T-cell (primary cell): ENCODE measurements at regions not wholly inside any gene's neighbourhood (a gene's known extent, or its start where the extent isn't known, plus 50 kb on each side); places are given as distances from the start of the nearest gene placed in this dataset.

ENCODE experiments used
- ATAC-seq, 4 experiments: fragments of 200-7000 bp in 3 of 4; fragments of 150-1000 bp in 1 of 4; cut with Tn5 transposase; replicated peaks in 1 of 4; 1 replicate in 3 of 4; 2 replicates in 1 of 4; pipeline ENCODE4 v1.10.0; 2021; ENCODE audit warnings: moderate library complexity in 3 of 4, mild to moderate bottlenecking in 2 of 4, moderate number of reproducible peaks in 1 of 4
- CTCF ChIA-PET, 2 donors: fragments of 300-600 bp; sonication (Branson Sonifier 250); formaldehyde crosslinking; loops; one replicate each; lab custom pipeline; 2022; ENCODE audit warnings: antibody characterized with exemption in 2 of 2; lab: Charles Lee
- POLR2A ChIA-PET, 2 donors: fragments of 300-600 bp; sonication (Branson Sonifier 250); formaldehyde crosslinking; loops; one replicate each; lab custom pipeline; 2022; ENCODE audit warnings: antibody characterized with exemption in 2 of 2; lab: Charles Lee
- DNase-seq, 35 experiments: peaks; one replicate each; pipeline versions ENCODE4 v3.0.0 to v3.0.0-alpha.2; 2013 to 2023
- H3K27ac ChIP-seq: one replicate; pipeline ENCODE4 v1.5.1; 2013; ENCODE audit warnings: low read length
- H3K27me3 ChIP-seq, 2 experiments: replicated peaks in 1 of 2; 1 replicate in 1 of 2; 2 replicates in 1 of 2; pipeline versions ENCODE4 v1.6.1 to v1.7.0; 2013; ENCODE audit warnings: low read length in 1 of 2, mixed read lengths in 1 of 2; ENCODE audit not compliant: control insufficient read depth in 2 of 2, insufficient read depth in 2 of 2; ENCODE audit errors: extremely low read depth in 1 of 2
- H3K36me3 ChIP-seq, 2 donors: 1 replicate in 1 of 2; 2 replicates in 1 of 2; pipeline versions ENCODE4 v1.6.1 to v1.7.0; 2013; ENCODE audit warnings: low read length in 1 of 2; ENCODE audit not compliant: control insufficient read depth in 2 of 2, insufficient read depth in 1 of 2; ENCODE audit errors: extremely low read depth in 1 of 2
- H3K4me1 ChIP-seq, 2 experiments: 1 replicate in 1 of 2; 2 replicates in 1 of 2; pipeline versions ENCODE4 v1.6.1 to v1.7.0; 2013; ENCODE audit warnings: low read length in 2 of 2, mixed read lengths in 1 of 2; ENCODE audit not compliant: insufficient read depth in 2 of 2, control insufficient read depth in 1 of 2; ENCODE audit errors: extremely low read depth in 1 of 2
- H3K4me3 ChIP-seq, 2 donors: 1 replicate in 1 of 2; 2 replicates in 1 of 2; pipeline versions ENCODE4 v1.5.1 to v1.7.0; 2013; ENCODE audit warnings: mild to moderate bottlenecking in 2 of 2, low read length in 1 of 2, moderate library complexity in 1 of 2; ENCODE audit not compliant: control insufficient read depth in 1 of 2; ENCODE audit errors: extremely low read depth in 1 of 2
- H3K9me3 ChIP-seq: 2 replicates; pipeline ENCODE4 v1.7.0; 2013
- H3K27ac Mint-ChIP-seq, 2 donors: one replicate each; pipeline ENCODE4 v1.8.0; 2020 to 2021; ENCODE audit warnings: mild to moderate bottlenecking in 2 of 2, mixed read lengths in 2 of 2
- H3K27me3 Mint-ChIP-seq, 2 donors: one replicate each; pipeline ENCODE4 v1.8.0; 2021 to 2022; ENCODE audit warnings: mixed read lengths in 2 of 2
- H3K36me3 Mint-ChIP-seq: one replicate; pipeline ENCODE4 v1.8.0; 2021; ENCODE audit warnings: mixed read lengths
- H3K4me1 Mint-ChIP-seq, 3 donors: one replicate each; pipeline ENCODE4 v1.8.0; 2020 to 2022; ENCODE audit warnings: mixed read lengths in 3 of 3, mild to moderate bottlenecking in 1 of 3
- H3K4me3 Mint-ChIP-seq, 3 donors: one replicate each; pipeline ENCODE4 v1.8.0; 2020 to 2022; ENCODE audit warnings: mild to moderate bottlenecking in 3 of 3, mixed read lengths in 3 of 3, moderate library complexity in 3 of 3
- H3K9me3 Mint-ChIP-seq, 3 donors: one replicate each; pipeline ENCODE4 v1.8.0; 2020 to 2022; ENCODE audit warnings: mixed read lengths in 3 of 3
- WGBS: methylation state at CpG from one replicate; pipeline ENCODE4 v1.1.5; 2013; ENCODE audit warnings: missing lambda C conversion rate; ENCODE audit not compliant: insufficient coverage; 5-methylcytosine and 5-hydroxymethylcytosine counted together

GRCh38 chr6:91865889-91866288, 1279.0 kb upstream of the MAP3K7 start:
- no peak overlapping the region for H3K4me3 ChIP-seq
- ATAC-seq (no peak), DNase-seq (no peak)
- H3K4me1 Mint-ChIP-seq, result no peaks in the 10 kb centered on the region
- H3K9me3 Mint-ChIP-seq, result peaks cover 7 to 13% (median 12%) of the 10 kb centered on the region in 3 donors
- H3K9me3 ChIP-seq, result no peaks in the 10 kb centered on the region
- CTCF ChIA-PET, result no interaction called here
- POLR2A ChIA-PET, result no interaction called here
- no peaks in the 10 kb centered on the region for H3K36me3 Mint-ChIP-seq
- H3K27me3 Mint-ChIP-seq, result no peaks in the 10 kb centered on the region
- no peak overlapping the region for H3K27ac Mint-ChIP-seq
- no peak overlapping the region for H3K4me3 Mint-ChIP-seq
- no peaks in the 10 kb centered on the region for H3K36me3 ChIP-seq
- no peaks in the 10 kb centered on the region for H3K27me3 ChIP-seq
- WGBS, result 73% methylated on average over 2 of the region's 3 CpGs
- H3K27ac ChIP-seq, result no peak overlapping the region
- H3K4me1 ChIP-seq, result no peaks in the 10 kb centered on the region

DNA sequence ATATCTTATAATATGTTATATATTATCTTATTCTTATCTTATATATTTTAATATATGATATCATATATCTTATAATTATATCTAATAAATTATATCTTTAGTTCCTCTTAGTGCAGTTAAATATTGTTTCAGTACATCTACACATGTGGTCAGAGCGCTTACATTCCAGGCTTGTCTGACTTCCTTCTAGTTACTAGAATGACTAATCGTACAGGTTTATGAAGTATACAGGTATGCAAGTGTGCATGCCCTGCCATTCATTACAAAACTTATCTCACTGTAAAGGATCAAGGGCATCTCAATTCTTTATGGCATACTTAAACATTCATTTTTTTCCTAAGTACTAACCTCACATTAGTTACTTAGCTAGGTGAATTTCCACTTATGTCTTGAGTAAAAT, 1278.0 kb upstream of the MAP3K7 start:
- Histone ChIP-seq H3K4me3 (no peak overlapping the region), H3K9me3 (no peaks in the 10 kb centered on the region), H3K27me3 (no peaks in the 10 kb centered on the region), H3K27ac (no peak overlapping the region), H3K4me1 (no peaks in the 10 kb centered on the region), H3K36me3 (no peaks in the 10 kb centered on the region)
- H3K4me1 Mint-ChIP-seq, result no peaks in the 10 kb centered on the region
- ATAC-seq (no peak), DNase-seq (no peak)
- WGBS, result no CpG with 5 or more reads among the region's 2 CpGs
- no peak overlapping the region for H3K27ac Mint-ChIP-seq
- ChIA-PET CTCF (no interaction called here), POLR2A (no interaction called here)
- no peaks in the 10 kb centered on the region for H3K27me3 Mint-ChIP-seq
- H3K36me3 Mint-ChIP-seq, result no peaks in the 10 kb centered on the region
- no peak overlapping the region for H3K4me3 Mint-ChIP-seq
- H3K9me3 Mint-ChIP-seq, result peaks cover 7 to 12% (median 10%) of the 10 kb centered on the region in 3 donors

DNA sequence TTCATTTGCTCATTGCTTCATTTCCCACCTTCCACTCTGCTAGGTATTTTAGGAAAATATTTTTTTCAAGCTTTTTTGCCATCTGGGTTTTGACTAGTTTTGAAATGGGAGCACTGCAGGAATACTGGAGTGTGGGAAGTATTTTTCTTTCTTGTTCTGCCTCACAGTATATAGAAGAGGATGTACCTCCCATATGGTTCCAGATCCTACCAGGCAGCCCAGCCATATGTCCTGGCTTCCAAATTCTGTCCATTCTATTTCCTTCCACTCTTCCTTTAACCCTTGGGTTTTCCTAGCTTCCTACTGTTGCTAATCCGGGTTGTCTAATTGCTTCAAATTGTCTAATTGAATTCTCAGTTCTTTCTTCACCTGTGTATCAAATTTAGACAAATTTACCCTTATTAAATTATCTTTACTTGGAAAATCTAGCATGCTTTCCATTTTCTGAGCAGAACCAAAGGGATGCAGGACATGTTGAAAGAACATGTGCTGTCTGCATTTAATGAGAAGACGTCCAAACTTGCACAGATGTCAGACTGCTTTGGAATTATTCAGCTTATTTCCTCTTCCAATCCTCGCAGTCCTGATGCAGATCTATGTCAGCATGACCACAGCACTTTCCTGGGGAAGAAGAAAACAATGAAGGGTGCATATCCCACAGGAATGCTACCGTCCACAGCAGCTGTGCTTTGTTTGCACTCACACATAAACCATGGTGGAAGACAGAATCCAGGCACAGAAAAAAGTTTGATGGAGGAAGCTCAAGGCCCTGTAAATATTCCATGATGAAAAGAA, 1273.9 kb upstream of the MAP3K7 start:
- ChIA-PET CTCF (no interaction called here), POLR2A (interaction anchor here in 1 of 2 donors (0.6 kb wide), 1 partner anchor 9 kb away, joined by 3 read pairs; no protein-coding TSS in a partner anchor)
- WGBS, result 100% methylated on average over 1 of the region's 4 CpGs
- Mint-ChIP-seq H3K9me3 (peaks cover 0 to 7% (median 0%) of the 10 kb centered on the region in 3 donors), H3K4me1 (no peaks in the 10 kb centered on the region), H3K36me3 (no peaks in the 10 kb centered on the region), H3K27ac (no peak overlapping the region), H3K4me3 (no peak overlapping the region), H3K27me3 (no peaks in the 10 kb centered on the region)
- Histone ChIP-seq H3K36me3 (no peaks in the 10 kb centered on the region), H3K27me3 (no peaks in the 10 kb centered on the region), H3K27ac (no peak overlapping the region), H3K4me1 (no peaks in the 10 kb centered on the region), H3K4me3 (no peak overlapping the region), H3K9me3 (no peaks in the 10 kb centered on the region)
- ATAC-seq (no peak), DNase-seq (no peak)

DNA sequence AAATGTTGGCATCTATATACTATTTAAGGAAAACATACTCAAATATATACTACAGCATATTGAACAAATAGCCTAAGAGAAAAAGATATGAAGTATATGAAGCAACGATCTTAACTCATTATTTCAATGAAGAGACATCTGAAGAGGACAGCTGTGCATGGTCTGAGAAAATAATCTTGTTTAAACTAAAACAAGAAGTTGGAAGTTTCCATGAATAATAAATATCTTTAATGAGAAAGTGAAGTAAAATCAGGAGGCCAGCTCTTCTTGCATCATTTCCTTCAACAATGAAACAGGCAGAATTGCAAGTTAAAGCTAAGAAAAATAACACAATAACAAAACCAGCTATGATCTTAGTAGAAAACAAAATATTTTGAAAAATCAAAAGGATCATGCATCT, 1265.4 kb upstream of the MAP3K7 start:
- Mint-ChIP-seq H3K4me1 (no peaks in the 10 kb centered on the region), H3K27me3 (no peaks in the 10 kb centered on the region), H3K36me3 (no peaks in the 10 kb centered on the region), H3K4me3 (no peak overlapping the region), H3K9me3 (peaks cover 4 to 17% (median 13%) of the 10 kb centered on the region in 3 donors), H3K27ac (no peak overlapping the region)
- Histone ChIP-seq H3K4me3 (no peak overlapping the region), H3K9me3 (no peaks in the 10 kb centered on the region), H3K27ac (no peak overlapping the region), H3K36me3 (no peaks in the 10 kb centered on the region), H3K4me1 (no peaks in the 10 kb centered on the region), H3K27me3 (no peaks in the 10 kb centered on the region)
- ChIA-PET POLR2A (no interaction called here), CTCF (no interaction called here)
- no CpG with 5 or more reads among the region's 1 CpG for WGBS
- ATAC-seq, result no peak
- DNase-seq, result no peak

DNA sequence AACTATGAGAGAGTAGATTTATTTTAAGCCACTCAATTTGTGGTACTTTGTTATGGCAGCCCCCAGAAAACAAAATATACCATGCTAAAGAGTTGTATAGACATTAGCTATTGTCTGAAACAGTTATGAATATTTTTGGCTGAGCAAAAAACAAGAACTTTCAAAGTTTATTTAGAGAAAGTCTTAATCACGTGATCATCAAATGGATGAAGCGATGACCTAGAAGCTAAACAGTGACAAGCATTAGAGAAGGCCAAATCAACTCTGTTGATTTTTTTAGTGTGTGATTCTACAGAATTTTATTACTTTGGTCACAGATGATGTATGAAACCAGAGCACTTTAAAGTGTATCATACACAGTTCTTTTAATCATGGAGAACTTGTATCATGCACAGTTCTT, 1247.9 kb upstream of the MAP3K7 start:
- Mint-ChIP-seq H3K9me3 (peaks cover 7 to 12% (median 11%) of the 10 kb centered on the region in 3 donors), H3K27ac (no peak overlapping the region), H3K4me3 (no peak overlapping the region), H3K27me3 (no peaks in the 10 kb centered on the region), H3K36me3 (no peaks in the 10 kb centered on the region), H3K4me1 (no peaks in the 10 kb centered on the region)
- Histone ChIP-seq H3K27me3 (no peaks in the 10 kb centered on the region), H3K4me3 (no peak overlapping the region), H3K4me1 (no peaks in the 10 kb centered on the region), H3K27ac (no peak overlapping the region), H3K9me3 (no peaks in the 10 kb centered on the region), H3K36me3 (no peaks in the 10 kb centered on the region)
- ChIA-PET CTCF (no interaction called here), POLR2A (no interaction called here)
- no peak for ATAC-seq
- no peak for DNase-seq
- WGBS, result 80% methylated on average over 1 of the region's 2 CpGs

DNA sequence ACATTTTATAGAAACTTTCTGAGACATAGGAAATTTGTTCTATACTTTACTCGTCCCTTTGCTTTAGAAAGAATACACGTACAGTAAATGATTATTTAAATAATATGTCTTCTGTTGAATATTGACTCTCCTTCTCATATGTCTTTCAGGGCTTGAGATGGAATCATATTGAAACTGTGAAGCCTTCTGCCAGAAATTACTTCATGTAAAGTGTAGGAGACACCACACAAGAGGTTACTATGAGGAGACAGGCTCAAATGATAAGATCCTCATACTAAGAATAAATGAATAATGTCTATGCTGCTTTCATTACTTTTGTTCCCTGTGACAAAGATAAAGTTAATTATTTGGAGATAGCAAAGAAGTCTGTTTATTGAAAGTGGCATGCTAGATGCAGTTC, 1240.3 kb upstream of the MAP3K7 start:
- Mint-ChIP-seq H3K4me1 (no peaks in the 10 kb centered on the region), H3K4me3 (no peak overlapping the region), H3K36me3 (no peaks in the 10 kb centered on the region), H3K9me3 (peaks cover 5 to 9% (median 6%) of the 10 kb centered on the region in 3 donors), H3K27ac (no peak overlapping the region), H3K27me3 (no peaks in the 10 kb centered on the region)
- WGBS, result no CpG with 5 or more reads among the region's 2 CpGs
- DNase-seq (no peak), ATAC-seq (no peak)
- Histone ChIP-seq H3K27me3 (no peaks in the 10 kb centered on the region), H3K27ac (no peak overlapping the region), H3K4me3 (no peak overlapping the region), H3K36me3 (no peaks in the 10 kb centered on the region), H3K4me1 (no peaks in the 10 kb centered on the region), H3K9me3 (no peaks in the 10 kb centered on the region)
- POLR2A ChIA-PET, result no interaction called here
- CTCF ChIA-PET, result no interaction called here
